HEK293 (cell line): ENCODE measurements at regions not wholly inside any gene's neighbourhood (a gene's known extent, or its start where the extent isn't known, plus 50 kb on each side); places are given as distances from the start of the nearest gene placed in this dataset.

Source experiments
- CTCF ChIP-seq: fragments of 450-650 bp; formaldehyde crosslinking; IDR thresholded peaks from 2 replicates; pipeline ENCODE4 v1.5.1; 2016; ENCODE audit warnings: missing biosample characterization, missing genetic modification characterization
- ZBTB21 ChIP-seq: fragments of 450-650 bp; formaldehyde crosslinking; IDR thresholded peaks from 2 replicates; pipeline ENCODE4 v1.5.1; 2017; ENCODE audit warnings: missing biosample characterization, missing genetic modification characterization
- ZNF23 ChIP-seq: fragments of 450-650 bp; formaldehyde crosslinking; IDR thresholded peaks from 2 replicates; pipeline ENCODE4 v1.5.1; 2016; ENCODE audit warnings: missing biosample characterization, missing genetic modification characterization, borderline replicate concordance
- ZNF341 ChIP-seq: fragments of 450-650 bp; formaldehyde crosslinking; IDR thresholded peaks from 2 replicates; pipeline ENCODE4; 2016; ENCODE audit warnings: low read depth, missing biosample characterization, missing genetic modification characterization
- ZNF621 ChIP-seq: fragments of 450-650 bp; formaldehyde crosslinking; IDR thresholded peaks from 2 replicates; pipeline ENCODE4 v1.5.1; 2017; ENCODE audit warnings: missing biosample characterization, missing genetic modification characterization
- ZNF639 ChIP-seq: fragments of 450-650 bp; formaldehyde crosslinking; IDR thresholded peaks from 2 replicates; pipeline ENCODE4 v1.5.1; 2016; ENCODE audit warnings: missing biosample characterization, missing genetic modification characterization
- TF ChIP-seq, protein P1 (sequence below): fragments of 450-650 bp; formaldehyde crosslinking; IDR thresholded peaks from 2 replicates; pipeline ENCODE4 v1.5.1; 2016; ENCODE audit warnings: missing biosample characterization, missing genetic modification characterization

- TF ChIP-seq, protein P1, sequence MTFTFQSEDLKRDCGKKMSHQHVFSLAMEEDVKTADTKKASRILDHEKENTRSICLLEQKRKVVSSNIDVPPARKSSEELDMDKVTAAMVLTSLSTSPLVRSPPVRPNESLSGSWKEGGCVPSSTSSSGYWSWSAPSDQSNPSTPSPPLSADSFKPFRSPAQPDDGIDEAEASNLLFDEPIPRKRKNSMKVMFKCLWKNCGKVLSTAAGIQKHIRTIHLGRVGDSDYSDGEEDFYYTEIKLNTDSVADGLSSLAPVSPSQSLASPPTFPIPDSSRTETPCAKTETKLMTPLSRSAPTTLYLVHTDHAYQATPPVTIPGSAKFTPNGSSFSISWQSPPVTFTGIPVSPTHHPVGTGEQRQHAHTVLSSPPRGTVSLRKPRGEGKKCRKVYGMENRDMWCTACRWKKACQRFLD (tag by site-specific recombination): no peak
- TF ChIP-seq ZNF341 (no peak), ZNF639 (no peak), CTCF (no peak), ZBTB21 (no peak), ZNF23 (tag by site-specific recombination) (no peak), ZNF621 (tag by site-specific recombination) (no peak)
Measured at GRCh38 chr11:80084608-80085007, 643.8 kb upstream of the TENM4 start.
